ENCODE measurements at regions not wholly inside any gene's neighbourhood (a gene's known extent, or its start where the extent isn't known, plus 50 kb on each side); places are given as distances from the start of the nearest gene placed in this dataset.

DNA sequence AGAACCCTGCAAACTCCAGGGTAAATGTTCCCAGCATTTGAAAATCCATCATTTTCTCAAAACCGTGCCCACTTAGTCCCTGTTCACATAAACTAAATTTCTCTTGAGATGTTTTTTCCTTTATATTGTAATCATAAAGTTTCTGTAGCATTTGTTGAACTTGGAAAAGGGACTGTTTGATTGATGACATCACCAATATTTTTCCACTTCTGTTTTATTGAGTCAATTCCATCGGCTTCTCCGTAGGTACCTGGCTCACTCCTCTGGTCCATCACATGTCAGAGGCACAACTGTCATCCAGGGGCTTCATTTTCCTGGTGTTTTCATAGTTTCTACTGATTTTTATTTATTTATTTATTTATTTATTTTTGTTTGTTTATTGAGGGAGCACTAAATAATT is 462.5 kb upstream of the PFKP start:
- no peak overlapping the region for H3K4me3 ChIP-seq (replicated peaks; ENCODE audit: low read depth, low read length)
- TF ChIP-seq, protein P1, sequence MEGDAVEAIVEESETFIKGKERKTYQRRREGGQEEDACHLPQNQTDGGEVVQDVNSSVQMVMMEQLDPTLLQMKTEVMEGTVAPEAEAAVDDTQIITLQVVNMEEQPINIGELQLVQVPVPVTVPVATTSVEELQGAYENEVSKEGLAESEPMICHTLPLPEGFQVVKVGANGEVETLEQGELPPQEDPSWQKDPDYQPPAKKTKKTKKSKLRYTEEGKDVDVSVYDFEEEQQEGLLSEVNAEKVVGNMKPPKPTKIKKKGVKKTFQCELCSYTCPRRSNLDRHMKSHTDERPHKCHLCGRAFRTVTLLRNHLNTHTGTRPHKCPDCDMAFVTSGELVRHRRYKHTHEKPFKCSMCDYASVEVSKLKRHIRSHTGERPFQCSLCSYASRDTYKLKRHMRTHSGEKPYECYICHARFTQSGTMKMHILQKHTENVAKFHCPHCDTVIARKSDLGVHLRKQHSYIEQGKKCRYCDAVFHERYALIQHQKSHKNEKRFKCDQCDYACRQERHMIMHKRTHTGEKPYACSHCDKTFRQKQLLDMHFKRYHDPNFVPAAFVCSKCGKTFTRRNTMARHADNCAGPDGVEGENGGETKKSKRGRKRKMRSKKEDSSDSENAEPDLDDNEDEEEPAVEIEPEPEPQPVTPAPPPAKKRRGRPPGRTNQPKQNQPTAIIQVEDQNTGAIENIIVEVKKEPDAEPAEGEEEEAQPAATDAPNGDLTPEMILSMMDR (IDR thresholded peaks at IDR 0.05; ENCODE audit: low read depth, low read length, missing control alignments), result no peak
- DNase-seq (ENCODE audit: extremely low read depth, low read depth), result no peak

DNA sequence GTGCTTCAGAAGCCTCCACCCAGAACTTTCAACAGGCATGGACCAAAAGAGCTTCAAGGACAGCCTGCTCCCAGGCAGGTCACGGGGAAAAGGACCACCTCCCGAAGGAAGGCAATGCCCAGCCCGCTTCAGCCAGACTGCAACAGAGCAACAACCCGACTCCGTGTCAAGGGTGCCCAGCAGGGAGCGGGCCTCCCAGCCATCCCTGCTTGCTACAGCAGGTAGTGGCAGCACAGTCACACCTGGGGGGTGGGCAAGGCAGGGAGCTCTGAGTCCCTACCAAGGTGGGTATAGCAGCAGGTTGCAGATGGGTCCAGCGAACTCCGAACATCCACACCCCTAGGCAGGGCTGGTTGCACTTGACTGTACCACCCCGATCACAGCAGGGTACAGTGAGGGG is 467.8 kb upstream of the PFKP start:
- no peak overlapping the region for H3K4me3 ChIP-seq (replicated peaks; ENCODE audit: low read depth, low read length)
- no peak for DNase-seq (ENCODE audit: extremely low read depth, low read depth)
- TF ChIP-seq, protein P1 (IDR thresholded peaks at IDR 0.05; ENCODE audit: low read depth, low read length, missing control alignments), result no peak

DNA sequence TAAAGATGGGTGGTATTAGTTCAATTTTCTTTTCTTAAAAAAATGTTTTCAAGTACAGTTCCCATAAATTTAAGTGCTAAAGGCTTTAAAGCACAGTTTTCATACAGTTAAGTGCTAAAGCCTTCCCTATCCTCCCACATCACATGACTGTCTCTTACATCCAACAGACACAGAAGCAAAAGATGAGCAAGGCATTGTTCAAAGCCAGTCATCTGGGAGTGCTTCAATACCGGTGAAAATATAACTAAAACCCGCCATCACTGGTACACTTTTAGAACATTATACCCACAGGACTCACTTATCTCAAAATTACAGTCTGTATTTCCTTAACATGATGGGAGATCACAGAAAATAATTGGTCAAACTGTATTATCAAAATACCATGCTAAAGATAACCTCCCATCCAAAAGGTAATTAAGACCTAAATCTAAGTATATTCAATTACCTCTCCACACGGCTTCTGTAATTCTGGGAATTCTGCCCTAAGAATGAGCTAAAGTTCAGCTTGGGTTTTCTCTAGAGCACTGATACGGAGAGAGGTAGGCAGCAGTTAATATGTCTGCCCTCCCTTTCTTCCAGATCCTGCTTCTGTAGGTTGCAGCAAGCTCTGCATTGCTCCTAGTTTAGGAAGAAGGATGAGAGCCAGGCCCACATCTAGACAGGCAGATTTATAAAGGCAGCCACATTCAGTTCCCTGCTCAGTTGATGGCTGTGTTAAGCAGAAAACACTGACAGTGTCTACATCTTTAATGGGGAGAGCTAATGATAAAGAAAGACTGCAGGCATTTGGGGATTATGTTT is 474.8 kb upstream of the PFKP start:
- H3K4me3 ChIP-seq (replicated peaks; ENCODE audit: low read depth, low read length), result no peak overlapping the region
- TF ChIP-seq, protein P1 (IDR thresholded peaks at IDR 0.05; ENCODE audit: low read depth, low read length, missing control alignments), result no peak
- DNase-seq (ENCODE audit: extremely low read depth, low read depth), result no peak

DNA sequence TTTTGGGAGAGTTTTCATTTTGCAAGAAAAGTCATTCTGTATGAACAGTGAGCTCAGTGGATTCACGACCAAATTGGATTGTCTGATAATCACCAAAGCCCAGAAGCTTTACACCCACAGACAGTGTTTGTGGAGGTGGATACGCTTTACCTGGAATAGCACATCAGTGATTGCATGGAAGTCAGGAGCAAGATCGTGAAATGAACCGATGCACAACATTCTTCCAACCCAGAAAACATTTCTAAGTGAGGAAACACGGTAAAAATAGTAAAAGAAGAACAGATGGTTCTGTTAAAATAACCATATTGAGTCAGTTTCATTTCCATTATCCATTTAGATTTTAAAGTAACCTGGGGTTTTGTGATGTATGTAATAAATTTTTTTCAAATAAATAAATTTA is 478.2 kb upstream of the PFKP start:
- no peak overlapping the region for H3K4me3 ChIP-seq (replicated peaks; ENCODE audit: low read depth, low read length)
- TF ChIP-seq, protein P1 (IDR thresholded peaks at IDR 0.05; ENCODE audit: low read depth, low read length, missing control alignments), result no peak
- no peak for DNase-seq (ENCODE audit: extremely low read depth, low read depth)

DNA sequence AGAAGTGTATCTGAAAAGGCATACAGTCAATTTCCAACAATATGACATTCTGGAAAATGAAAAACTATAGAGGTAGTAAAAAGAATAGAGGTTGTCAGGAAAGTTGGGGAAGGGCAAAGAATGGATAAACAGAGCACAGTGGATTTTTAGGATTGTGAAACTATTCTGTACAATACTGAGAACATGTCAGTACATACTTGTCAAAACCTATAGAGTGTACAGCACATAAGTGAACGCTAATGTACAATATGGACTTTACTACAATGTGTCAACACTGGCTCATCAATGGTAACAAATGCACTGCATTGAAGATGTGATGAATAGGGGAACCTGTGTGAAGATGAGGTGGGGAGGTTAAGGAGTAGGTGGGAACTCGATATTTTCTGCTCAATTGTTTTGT is 483.0 kb upstream of the PFKP start:
- DNase-seq (ENCODE audit: extremely low read depth, low read depth), result no peak
- TF ChIP-seq, protein P1 (IDR thresholded peaks at IDR 0.05; ENCODE audit: low read depth, low read length, missing control alignments), result no peak
- H3K4me3 ChIP-seq (replicated peaks; ENCODE audit: low read depth, low read length), result no peak overlapping the region

DNA sequence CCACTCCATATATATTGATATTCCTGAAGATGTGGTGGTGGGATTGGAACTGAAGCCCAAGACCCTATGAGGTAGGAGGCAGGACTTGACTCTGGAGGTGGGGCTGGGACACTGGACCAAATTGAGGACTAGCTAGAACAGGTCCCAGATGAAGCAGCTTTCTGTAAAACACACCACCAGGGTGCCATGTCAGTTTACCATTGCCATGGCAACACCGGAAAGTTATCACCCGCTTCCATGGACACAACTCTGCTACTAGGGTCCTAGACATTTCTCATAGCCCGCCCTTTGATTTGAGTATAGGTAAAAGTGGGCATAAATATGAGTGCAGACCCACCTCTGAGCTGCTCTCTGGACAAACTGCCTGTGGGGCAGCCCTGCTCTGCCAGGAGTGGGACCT is 490.5 kb upstream of the PFKP start:
- no peak for DNase-seq (ENCODE audit: extremely low read depth, low read depth)
- TF ChIP-seq, protein P1 (IDR thresholded peaks at IDR 0.05; ENCODE audit: low read depth, low read length, missing control alignments), result no peak
- H3K4me3 ChIP-seq (replicated peaks; ENCODE audit: low read depth, low read length), result no peak overlapping the region

DNA sequence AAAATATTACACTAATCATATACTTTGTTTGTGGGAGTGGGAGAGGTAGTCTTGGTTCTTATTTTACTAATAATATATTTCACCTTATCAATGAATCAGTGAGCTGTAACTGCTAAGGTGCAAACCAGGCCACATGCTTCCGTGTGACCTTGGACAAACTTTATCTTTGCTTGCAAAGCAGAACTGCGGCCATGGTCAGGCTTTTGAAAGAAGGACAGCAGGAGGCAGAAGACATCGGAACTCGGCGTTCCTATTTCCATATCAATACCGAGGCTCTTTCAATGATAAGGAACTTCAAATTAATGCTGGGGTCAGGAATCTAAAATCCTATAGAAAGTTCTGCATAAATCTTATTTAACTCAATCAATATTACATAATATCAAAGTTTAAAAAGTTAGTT is 491.9 kb upstream of the PFKP start:
- TF ChIP-seq, protein P1 (IDR thresholded peaks at IDR 0.05; ENCODE audit: low read depth, low read length, missing control alignments), result no peak
- no peak overlapping the region for H3K4me3 ChIP-seq (replicated peaks; ENCODE audit: low read depth, low read length)
- no peak for DNase-seq (ENCODE audit: extremely low read depth, low read depth)

Data from HFF-Myc (cell line).